Neural crest cell (in vitro differentiated cells): ENCODE measurements at regions not wholly inside any gene's neighbourhood (a gene's known extent, or its start where the extent isn't known, plus 50 kb on each side); places are given as distances from the start of the nearest gene placed in this dataset.

Experiments
- DNase-seq: peaks from one replicate; pipeline ENCODE4 v3.0.0; 2021; ENCODE audit warnings: low read depth, mixed read lengths, low spot score
- H3K27ac Mint-ChIP-seq: one replicate; pipeline ENCODE4 v1.8.0; 2021; ENCODE audit warnings: mild to moderate bottlenecking, mixed read lengths; ENCODE audit not compliant: unreplicated experiment
- H3K27me3 Mint-ChIP-seq: 2 replicates; pipeline ENCODE4 v1.8.0; 2021; ENCODE audit warnings: low read depth, mild to moderate bottlenecking, mixed read lengths
- H3K36me3 Mint-ChIP-seq: 2 replicates; pipeline ENCODE4 v1.8.0; 2021; ENCODE audit warnings: low read depth, mild to moderate bottlenecking, mixed read lengths
- H3K4me1 Mint-ChIP-seq: 2 replicates; pipeline ENCODE4 v1.8.0; 2021; ENCODE audit warnings: mixed read lengths
- H3K4me3 Mint-ChIP-seq: one replicate; pipeline ENCODE4 v1.8.0; 2021; ENCODE audit warnings: mild to moderate bottlenecking, mixed read lengths
- H3K9me3 Mint-ChIP-seq: 2 replicates; pipeline ENCODE4 v1.8.0; 2021; ENCODE audit warnings: mixed read lengths
- TF ChIP-seq, protein P1 (sequence below): fragments of 200-600 bp; sonication (generic); conservative IDR thresholded peaks from 2 replicates; pipeline ENCODE4 v1.5.0; 2021; ENCODE audit warnings: antibody characterized with exemption, mild to moderate bottlenecking

DNA sequence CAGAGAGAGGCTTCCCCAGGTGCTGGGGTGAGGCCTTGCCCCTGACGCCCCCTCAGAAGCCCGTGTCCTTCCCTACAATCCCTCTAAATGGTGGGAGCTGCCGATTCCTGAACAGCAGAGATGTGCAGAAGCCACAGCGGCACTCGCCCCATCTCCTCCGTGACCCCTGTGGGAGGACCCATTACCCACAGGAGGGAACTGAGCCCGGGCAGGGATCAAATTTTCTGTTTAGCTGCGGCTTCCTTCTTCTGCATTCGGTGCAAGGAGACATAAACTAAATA is 181.2 kb upstream of the RAB6C start:
- Mint-ChIP-seq H3K27ac (no peak overlapping the region), H3K27me3 (no peaks in the 10 kb centered on the region), H3K4me1 (peaks cover 21% of the 10 kb centered on the region), H3K9me3 (no peaks in the 10 kb centered on the region), H3K4me3 (no peak overlapping the region), H3K36me3 (no peaks in the 10 kb centered on the region)
- DNase-seq = no peak
- TF ChIP-seq, protein P1, sequence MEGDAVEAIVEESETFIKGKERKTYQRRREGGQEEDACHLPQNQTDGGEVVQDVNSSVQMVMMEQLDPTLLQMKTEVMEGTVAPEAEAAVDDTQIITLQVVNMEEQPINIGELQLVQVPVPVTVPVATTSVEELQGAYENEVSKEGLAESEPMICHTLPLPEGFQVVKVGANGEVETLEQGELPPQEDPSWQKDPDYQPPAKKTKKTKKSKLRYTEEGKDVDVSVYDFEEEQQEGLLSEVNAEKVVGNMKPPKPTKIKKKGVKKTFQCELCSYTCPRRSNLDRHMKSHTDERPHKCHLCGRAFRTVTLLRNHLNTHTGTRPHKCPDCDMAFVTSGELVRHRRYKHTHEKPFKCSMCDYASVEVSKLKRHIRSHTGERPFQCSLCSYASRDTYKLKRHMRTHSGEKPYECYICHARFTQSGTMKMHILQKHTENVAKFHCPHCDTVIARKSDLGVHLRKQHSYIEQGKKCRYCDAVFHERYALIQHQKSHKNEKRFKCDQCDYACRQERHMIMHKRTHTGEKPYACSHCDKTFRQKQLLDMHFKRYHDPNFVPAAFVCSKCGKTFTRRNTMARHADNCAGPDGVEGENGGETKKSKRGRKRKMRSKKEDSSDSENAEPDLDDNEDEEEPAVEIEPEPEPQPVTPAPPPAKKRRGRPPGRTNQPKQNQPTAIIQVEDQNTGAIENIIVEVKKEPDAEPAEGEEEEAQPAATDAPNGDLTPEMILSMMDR = no peak

DNA sequence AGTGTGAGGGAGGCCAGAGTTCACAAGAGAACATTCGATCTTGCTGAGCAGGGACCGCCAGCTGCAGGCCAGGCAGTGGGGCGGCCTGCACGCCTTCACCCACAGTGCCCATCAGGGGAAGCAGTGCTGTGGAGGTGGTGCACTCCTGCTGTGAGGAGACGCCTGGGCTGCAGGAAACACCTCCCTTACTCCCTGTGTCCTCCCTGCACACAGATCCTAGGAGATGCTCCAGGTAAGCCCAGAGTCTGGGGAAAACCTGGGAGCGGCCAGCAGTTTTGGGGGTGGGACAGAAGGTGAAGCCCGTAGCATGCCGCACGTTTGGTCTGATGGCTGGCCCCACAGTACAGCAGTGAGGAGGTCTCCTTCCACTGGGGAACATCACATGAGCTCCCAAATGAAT is 180.8 kb upstream of the RAB6C start:
- H3K4me3 Mint-ChIP-seq = no peak overlapping the region
- TF ChIP-seq, protein P1 = no peak
- no peak overlapping the region for H3K27ac Mint-ChIP-seq
- H3K4me1 Mint-ChIP-seq = peaks cover 17% of the 10 kb centered on the region
- H3K9me3 Mint-ChIP-seq = no peaks in the 10 kb centered on the region
- no peaks in the 10 kb centered on the region for H3K36me3 Mint-ChIP-seq
- H3K27me3 Mint-ChIP-seq = no peaks in the 10 kb centered on the region
- no peak for DNase-seq

DNA sequence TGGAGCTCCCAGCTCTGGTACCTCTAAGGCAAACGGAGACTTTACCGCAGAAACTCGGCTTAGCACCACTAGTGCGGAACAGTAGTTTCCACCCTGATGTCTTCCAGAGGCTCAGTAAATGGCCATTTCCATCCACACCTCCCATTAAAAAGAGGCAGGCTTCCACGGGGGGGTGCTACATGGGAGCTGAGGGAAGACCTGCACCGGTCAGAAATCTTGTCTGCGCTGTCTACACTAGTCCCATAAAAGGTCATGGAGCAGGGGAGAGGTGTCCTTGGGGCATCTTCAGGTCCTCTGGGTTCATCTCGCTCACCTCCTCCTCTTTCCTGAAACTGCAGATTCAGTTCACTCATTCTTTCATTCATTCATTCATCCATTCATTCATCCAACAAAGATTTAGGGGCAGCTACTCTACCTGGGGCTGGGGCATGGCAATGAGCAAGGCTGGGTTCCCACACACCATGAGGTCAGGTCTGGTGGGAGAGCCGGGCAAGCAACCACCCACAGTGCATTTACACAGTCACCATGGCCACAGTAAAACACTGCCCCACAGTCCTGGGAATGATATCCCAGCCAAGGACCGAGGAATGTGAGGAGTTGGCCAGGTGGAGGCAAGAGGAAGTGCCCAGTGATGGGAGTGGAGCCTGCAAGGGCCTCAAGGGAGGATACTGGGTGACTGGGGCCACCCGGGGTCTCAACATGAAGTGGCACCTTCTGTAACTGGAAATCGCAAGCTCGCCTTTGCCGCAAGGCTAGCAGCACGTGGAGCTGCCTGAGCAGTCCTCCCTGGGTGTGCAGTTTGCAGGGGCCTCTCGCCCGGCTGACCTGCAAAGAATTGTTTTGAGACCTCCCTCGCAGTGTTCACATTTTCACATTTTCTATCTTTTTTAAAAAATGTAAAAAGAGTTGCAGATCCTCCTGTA is 180.2 kb upstream of the RAB6C start:
- DNase-seq = no peak
- no peak overlapping the region for H3K27ac Mint-ChIP-seq
- peaks cover 12% of the 10 kb centered on the region for H3K4me1 Mint-ChIP-seq
- no peaks in the 10 kb centered on the region for H3K27me3 Mint-ChIP-seq
- TF ChIP-seq, protein P1 = no peak
- H3K36me3 Mint-ChIP-seq = no peaks in the 10 kb centered on the region
- H3K9me3 Mint-ChIP-seq = no peaks in the 10 kb centered on the region
- H3K4me3 Mint-ChIP-seq = no peak overlapping the region

DNA sequence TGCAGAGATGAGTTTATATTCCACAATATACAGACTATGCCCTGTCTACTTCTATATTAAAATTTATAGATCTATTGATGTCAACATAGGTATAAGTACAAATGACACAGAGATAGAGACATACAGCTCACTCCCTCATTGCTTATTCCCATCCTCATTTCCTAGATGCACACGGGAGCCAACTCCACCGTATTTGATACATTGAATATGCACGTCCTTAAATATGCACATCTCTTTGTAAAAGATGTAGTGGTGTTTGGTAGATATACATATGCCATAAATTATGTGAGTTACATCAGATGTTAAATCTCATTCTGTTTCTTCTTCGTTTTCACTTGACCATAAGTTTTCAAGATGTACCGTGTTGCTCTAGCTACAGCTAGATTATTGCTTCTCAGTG is 179.2 kb upstream of the RAB6C start:
- Mint-ChIP-seq H3K9me3 (no peaks in the 10 kb centered on the region), H3K4me3 (no peak overlapping the region), H3K36me3 (no peaks in the 10 kb centered on the region), H3K27me3 (no peaks in the 10 kb centered on the region), H3K27ac (no peak overlapping the region), H3K4me1 (peaks cover 12% of the 10 kb centered on the region)
- TF ChIP-seq, protein P1 = no peak
- no peak for DNase-seq

DNA sequence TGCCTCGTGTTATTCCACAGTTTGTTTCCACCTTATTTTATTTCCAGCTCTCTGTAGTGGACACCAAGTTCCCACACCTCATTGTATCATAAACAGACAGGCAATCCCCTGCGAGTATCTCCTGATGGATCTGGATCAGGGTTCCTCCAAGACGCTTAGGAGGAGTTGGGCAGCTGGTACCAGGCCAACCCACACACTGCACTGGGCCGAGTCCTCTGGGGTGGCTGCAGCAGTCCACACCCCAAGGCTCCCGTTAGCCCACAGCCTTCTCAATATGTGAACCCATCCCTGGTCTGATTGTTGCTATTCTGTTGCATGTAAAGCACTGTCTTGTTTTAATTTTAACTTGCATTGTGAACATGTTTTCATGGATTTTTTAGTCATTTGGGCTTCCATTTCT is 178.8 kb upstream of the RAB6C start:
- H3K27ac Mint-ChIP-seq = no peak overlapping the region

More for the DNA sequence above, 178.8 kb upstream of the RAB6C start:
- Mint-ChIP-seq H3K9me3 (no peaks in the 10 kb centered on the region), H3K36me3 (no peaks in the 10 kb centered on the region), H3K27me3 (no peaks in the 10 kb centered on the region), H3K4me1 (peaks cover 12% of the 10 kb centered on the region), H3K4me3 (no peak overlapping the region)
- TF ChIP-seq, protein P1 = no peak
- no peak for DNase-seq
